Middle frontal gyrus (tissue), 1 donor: ENCODE measurements at regions not wholly inside any gene's neighbourhood (a gene's known extent, or its start where the extent isn't known, plus 50 kb on each side); places are given as distances from the start of the nearest gene placed in this dataset.
"Not testable (repeated sequence)": the region's sequence is repeated elsewhere in the genome, so short reads cannot be mapped to it uniquely, and the experiment has no call there.

Source experiments
- DNase-seq: peaks from one replicate; pipeline ENCODE4 v3.0.0-alpha.2; 2015; ENCODE audit warnings: low spot score; ENCODE audit errors: extremely low spot score

DNA sequence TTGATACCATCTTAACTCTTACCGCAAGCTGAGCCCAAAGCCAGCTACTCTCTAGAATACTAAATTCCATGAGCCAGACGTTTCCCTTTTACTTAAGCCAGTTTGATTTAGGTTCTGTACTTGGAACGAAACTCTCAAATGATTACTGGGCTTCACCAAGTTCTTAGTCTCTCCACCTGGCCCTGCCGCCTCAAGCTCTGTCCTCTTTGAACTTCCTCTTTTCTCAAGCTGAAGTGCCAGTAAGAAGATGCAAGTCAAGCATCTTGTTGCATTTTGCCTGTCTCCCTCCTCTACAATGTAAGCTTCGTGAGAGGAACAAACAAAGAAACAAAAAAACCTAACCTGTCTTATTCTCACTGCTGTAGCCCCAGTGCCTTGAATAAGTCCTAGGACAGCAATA is 358.2 kb upstream of the NPVF start:
- no peak for DNase-seq

GRCh38 chr7:25594122-25594521 is 365.8 kb upstream of the NPVF start:
- no peak for DNase-seq

DNA sequence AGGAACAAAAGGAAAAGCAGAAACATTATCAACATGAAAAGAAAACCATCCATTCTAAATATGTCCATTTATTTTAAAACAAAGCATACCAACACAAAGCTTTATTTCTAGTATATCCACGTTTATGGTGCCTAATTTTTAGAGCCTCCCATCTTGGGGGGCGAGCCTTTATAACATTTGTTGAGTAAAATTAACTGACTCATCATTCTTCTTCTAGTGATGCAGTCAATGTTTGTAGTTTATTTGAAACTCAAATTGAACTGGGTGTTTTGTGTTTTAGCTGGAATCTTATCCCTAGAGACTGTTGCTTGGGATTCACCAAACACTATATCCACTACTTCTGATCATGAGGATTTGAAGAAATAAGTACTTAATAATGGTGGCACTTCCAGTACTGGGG is 366.4 kb upstream of the NPVF start:
- no peak for DNase-seq

DNA sequence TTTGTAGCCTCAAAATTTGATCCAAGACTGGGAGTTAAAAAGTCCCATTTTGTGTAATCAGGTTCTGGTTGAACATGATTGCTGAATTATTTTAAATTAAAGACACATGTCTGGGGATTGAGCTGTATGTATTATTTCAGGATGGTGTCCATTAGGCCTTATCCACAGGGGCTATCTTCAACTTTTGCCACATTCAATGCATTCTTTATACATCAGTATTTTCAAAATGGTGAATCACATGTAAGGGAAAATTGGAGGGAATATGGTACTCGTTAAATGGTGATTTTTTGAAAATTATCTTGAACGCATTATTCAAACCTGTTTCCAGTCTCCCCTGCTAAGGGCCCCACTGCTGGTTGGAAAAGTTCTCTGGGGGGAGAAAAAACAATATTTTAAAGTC is 367.7 kb upstream of the NPVF start:
- no peak for DNase-seq

DNA sequence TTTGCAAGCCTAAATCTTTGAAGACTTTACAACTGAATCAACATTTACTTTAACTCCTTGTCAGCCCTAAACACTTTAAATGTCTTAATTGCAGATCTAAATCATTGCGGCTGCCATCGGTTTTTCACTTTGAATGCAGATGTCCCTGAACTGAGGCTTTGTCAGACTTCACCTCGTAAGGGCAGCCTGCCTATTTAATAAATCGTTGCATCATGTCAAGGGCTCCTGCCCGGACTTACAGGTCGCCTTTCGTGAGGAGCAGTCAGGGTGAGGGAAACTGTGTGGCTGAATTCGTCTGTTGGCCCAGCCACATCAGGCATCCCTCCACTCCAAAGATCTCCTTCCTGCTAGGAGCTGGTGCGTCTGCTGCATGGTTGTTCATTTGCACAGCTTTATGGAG is 368.2 kb upstream of the NPVF start:
- no peak for DNase-seq

- no peak for DNase-seq
Measured at GRCh38 chr7:25597946-25598345, 369.7 kb upstream of the NPVF start.

DNA sequence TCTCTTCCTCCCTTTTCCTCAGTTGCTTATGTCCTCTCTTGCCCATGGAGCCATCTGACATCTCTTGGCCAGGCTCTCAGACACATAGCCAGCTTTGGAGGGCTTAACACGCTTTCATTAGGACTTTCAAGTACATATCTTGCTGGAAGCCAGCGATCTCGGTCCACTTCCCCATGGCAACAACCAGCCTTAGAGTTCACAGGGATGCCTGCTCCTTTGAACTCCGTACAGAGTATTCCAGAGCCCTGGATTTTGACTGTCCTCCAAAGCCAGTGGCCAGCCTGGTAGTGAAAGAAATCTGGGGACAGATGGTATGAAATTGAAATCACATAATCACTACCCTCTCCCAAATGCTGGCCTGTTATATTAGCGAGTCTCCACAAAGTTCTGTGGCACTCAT is 370.5 kb upstream of the NPVF start:
- DNase-seq = no peak

DNA sequence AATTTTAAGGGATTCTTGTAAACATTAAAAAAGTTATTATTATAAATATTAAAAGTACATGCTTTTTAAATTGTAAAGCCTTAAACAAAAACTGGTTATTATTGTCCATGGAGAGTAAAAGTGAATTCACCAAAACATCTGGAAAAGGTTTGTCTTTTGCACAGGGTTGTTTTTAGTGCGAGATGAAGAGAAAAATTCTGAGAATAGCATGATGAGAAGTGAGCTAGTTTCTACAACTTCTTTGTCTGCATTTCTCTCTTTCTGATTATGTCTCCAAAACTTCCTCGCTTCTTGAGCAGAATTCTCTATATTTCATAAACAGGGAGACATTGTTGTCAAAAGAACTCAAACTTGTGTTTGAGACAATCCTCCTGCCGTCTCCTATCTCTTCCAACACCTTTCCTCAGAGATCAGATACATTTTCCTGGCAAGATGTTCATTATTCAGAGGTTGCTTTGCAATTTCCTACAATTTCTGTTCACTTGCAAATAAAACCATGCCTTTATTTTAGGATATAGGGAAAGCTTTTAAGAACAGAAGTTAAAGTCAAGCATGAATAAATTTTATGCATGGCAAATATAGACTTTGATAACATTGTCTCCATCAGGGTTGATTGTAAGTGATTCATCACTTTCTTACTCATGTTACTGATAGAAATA is 372.1 kb upstream of the NPVF start:
- DNase-seq = no peak

DNA sequence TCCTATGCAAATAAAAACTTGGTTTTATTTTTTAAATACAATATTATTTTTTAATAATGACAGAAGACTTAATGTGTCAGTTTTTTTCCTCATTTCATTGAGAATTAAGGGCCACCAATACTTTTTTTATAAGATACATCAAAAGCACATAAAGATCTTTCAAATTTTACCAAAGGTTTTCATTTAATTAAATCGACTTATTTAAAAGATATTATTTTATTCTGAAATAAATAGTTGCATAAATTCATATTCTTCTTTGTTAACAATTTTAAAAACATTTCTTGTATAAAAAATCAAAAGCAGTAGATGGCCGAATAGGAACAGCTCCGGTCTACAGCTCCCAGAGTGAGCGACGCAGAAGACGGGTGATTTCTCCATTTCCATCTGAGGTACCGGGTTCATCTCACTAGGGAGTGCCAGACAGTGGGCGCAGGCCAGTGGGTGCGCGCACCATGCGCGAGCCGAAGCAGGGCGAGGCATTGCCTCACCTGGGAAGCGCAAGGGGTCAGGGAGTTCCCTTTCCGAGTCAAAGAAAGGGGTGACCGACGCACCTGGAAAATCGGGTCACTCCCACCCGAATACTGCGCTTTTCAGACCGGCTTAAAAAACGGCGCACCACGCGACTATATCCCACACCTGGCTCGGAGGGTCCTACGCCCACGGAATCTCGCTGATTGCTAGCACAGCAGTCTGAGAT is 374.6 kb upstream of the NPVF start:
- DNase-seq = not testable (repeated sequence)

DNA sequence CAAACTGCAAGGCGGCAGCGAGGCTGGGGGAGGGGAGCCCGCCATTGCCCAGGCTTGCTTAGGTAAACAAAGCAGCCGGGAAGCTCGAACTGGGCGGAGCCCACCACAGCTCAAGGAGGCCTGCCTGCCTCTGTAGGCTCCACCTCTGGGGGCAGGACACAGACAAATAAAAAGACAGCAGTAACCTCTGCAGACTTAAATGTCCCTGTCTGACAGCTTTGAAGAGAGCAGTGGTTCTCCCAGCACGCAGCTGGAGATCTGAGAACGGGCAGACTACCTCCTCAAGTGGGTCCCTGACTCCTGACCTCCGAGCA is 375.1 kb upstream of the NPVF start:
- DNase-seq = not testable (repeated sequence)

GRCh38 chr7:25611196-25611595 is 382.9 kb upstream of the NPVF start:
- no peak for DNase-seq

DNA sequence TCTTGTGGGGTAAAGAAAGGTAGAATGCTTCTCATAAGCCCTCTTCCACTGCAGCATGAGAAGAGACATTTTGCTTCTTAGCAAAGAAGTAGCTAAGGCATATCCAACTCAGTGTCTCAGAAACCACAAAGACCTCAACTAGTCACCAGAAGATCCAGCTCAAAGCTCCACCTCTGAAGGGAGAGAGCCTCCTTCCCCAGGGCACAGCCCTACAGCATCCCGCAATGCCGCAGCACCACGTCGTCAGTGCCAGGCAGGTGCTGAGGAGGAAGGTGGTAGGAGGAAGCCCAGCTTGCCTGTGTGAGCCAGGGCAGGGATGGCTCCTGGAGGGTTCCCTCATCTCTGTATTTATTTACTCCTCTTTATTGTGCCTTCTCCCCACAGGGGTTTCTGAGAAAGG is 385.6 kb upstream of the NPVF start:
- DNase-seq = no peak

DNA sequence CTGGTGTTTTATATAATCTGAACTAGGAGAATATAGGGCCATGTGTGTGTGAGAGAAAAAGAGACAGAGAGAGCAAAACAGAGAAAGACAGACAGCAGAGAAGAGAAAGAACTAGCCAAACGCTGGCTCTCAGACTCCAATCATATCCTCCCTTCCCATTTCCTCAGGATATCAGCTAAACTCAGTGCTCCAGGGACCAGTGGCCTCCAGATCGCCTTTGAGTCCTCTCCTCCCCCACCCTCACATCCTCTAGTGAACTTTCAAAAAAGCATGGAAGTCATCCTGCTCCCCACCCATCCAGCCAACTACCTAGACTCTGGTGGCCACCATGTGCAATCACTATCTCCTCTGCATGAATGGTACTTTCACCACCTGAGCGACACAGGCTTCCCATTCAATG is 386.1 kb upstream of the NPVF start:
- no peak for DNase-seq

DNA sequence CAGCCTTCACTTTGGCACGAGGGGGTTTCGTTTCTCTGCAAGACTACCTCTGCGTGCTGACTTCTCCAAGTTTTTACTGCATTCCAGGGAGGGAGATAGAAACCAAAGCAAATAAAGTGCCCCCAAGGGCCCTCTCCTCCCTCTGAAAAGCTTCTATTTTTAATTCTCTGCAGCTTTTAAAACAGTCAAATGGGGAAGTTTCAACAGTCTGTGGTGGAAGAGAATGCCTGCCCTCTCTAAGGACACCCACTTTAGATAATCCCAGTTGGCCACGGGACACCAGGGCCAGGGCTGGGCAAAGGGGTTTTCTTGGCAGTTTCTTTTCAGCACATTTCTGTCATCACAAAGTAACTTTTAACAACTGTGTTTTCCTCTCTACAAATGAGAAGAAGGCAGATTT is 386.7 kb upstream of the NPVF start:
- no peak for DNase-seq

DNA sequence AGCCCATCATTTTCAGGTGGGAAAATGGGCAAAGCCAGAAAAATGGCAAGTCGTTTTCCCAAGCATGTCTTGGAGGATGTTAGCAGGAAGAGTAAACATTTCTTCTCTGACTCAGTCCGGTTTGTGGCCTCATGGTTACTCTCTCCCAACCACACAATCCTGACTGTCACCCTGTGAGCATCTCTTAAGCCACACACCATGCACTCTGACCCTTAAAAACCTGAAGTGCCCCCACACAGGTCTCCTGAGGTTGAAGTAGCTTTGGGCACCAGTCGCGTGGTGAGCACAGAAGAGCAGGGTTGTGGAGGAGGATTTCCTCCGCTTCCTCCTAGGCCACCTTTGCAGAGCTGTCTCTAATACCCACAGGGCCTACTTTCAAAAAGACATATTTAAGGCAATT is 387.3 kb upstream of the NPVF start:
- no peak for DNase-seq

- DNase-seq = no peak
Measured at GRCh38 chr7:25617214-25617613, 388.9 kb upstream of the NPVF start.

- DNase-seq = no peak
Measured at GRCh38 chr7:25617673-25618072, 389.4 kb upstream of the NPVF start.

DNA sequence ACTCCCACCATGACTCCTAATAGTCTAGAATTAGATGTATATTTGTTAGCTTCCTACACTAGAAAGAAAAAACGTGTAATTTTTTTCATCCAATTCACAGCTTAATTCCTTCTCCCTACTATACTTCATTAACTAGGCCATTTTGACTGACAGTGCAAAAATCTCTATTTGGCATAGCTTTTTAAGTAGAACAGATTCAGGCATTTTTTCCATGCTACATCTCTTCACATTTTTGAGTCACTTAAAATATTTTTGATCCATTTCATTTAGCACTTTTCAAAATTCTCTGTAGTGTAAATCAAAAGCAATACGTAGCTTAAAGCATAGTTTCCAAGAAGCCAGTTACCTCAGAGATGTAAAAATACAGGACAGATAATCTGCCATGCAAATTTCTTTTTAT is 391.1 kb upstream of the NPVF start:
- no peak for DNase-seq

DNA sequence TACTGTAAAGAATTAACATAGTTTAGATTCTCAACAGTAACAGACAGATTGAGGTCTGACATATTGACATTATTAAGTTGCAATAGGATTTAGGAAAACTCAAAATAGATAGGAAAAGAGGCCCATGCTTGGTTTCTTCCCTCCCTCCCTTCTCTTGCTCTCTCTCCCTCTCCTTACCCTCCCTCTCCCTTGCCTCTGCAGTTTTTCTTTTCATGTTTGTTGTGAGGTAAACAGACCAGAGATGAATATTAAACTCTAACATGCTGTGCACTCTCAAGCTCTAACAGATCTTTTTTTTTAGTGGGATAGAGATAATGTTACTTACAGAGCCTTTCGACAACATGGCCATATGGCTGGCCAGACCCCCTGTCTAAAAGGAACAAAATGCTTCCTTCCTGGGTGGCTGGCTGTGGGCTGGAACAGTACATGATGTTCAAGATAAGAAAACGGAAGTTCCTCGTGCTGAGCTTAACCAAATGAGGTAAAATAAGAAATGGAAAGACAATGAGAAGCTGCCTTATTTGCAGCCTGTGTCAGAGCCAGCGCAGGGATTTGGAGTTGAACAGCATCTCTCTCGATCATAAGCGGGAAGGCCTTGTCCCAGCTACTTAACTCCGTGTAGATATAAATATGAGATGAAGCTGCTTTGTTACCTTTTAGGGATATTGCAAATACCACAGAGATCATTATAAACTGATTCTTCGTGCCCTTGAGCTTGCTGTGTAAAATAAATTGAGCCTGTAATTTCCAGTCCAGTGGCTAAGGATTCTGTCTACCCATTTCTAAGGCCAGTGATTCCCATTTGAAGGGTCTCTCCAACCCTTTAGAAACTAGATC is 391.9 kb upstream of the NPVF start:
- DNase-seq = no peak

- DNase-seq = no peak
Measured at GRCh38 chr7:25621993-25622392, 393.7 kb upstream of the NPVF start.

DNA sequence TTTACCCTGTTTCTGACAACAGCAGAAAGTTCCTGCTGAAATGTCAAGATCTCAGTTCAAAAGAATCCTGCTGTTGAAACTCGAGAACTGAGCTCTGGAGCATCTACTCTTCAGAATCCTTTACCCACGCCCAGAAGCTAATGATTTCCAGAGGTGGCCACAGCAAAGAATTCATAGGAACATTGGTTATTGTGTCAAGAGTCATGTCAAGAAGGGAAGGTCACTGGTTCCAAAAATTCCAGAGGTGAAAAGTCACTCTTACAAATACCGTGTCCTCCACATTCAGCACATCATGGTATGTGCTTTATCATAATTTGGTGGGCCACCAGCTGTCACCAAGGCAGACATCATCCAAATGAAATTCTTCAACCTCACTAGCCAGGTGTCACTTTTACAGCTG is 394.4 kb upstream of the NPVF start:
- DNase-seq = no peak

GRCh38 chr7:25624051-25624450 is 395.8 kb upstream of the NPVF start:
- no peak for DNase-seq

DNA sequence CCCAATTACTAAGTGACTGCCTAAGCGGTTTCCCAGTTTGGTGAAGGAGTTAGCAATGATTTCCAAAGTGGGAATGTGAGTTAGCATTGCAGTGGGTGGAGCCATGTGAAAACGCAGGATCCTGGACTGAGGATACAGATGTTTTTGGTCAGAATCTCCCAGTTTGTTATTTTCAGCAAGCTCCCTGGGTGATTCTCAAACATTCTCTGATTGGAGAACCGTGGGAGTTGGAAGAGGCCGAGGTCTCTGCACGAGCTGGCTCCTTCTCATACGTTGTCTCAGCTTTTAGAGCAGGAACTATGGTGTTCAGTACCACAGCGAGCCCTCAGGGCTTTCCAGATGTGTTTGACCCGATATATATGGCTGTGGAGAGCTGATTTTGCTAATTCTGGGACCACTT is 396.5 kb upstream of the NPVF start:
- DNase-seq = no peak
